Smooth muscle cell (in vitro differentiated cells): ENCODE measurements at regions not wholly inside any gene's neighbourhood (a gene's known extent, or its start where the extent isn't known, plus 50 kb on each side); places are given as distances from the start of the nearest gene placed in this dataset.

Experiments
- DNase-seq: peaks from one replicate; lab custom pipeline; 2025; ENCODE audit not compliant: unreplicated experiment; lab: John Stamatoyannopoulos, UW
- H2AFZ ChIP-seq: fragments of 200-600 bp; sonication (generic); 2 replicates; pipeline ENCODE4 v1.6.0; 2016; ENCODE audit warnings: antibody characterized with exemption, low read depth, mild to moderate bottlenecking
- H3F3A ChIP-seq: fragments of 200-600 bp; sonication (generic); 2 replicates; pipeline ENCODE4 v1.6.0; 2017; ENCODE audit warnings: antibody characterized with exemption, low read depth
- H3K27ac ChIP-seq: fragments of 200-600 bp; sonication (generic); 2 replicates; pipeline ENCODE4 v1.5.1; 2016; ENCODE audit warnings: low read depth, mild to moderate bottlenecking
- H3K27me3 ChIP-seq: fragments of 200-600 bp; sonication (generic); 2 replicates; pipeline ENCODE4 v1.6.1; 2016; ENCODE audit warnings: low read depth, mild to moderate bottlenecking
- H3K36me3 ChIP-seq: fragments of 200-600 bp; sonication (generic); 2 replicates; pipeline ENCODE4 v1.5.1; 2016; ENCODE audit warnings: low read depth
- H3K4me1 ChIP-seq: fragments of 200-600 bp; sonication (generic); 2 replicates; pipeline ENCODE4 v1.5.1; 2016; ENCODE audit warnings: low read depth
- H3K4me2 ChIP-seq: fragments of 200-600 bp; sonication (generic); 2 replicates; pipeline ENCODE4 v1.6.0; 2016; ENCODE audit warnings: mild to moderate bottlenecking
- H3K4me3 ChIP-seq: fragments of 200-600 bp; sonication (generic); 2 replicates; pipeline ENCODE4 v1.5.1; 2016; ENCODE audit warnings: mild to moderate bottlenecking
- H3K79me2 ChIP-seq: fragments of 200-600 bp; sonication (generic); 2 replicates; pipeline ENCODE4 v1.6.0; 2016; ENCODE audit warnings: low read depth, mild to moderate bottlenecking
- H3K9ac ChIP-seq: fragments of 200-600 bp; sonication (generic); 2 replicates; pipeline ENCODE4 v1.6.0; 2016; ENCODE audit warnings: low read depth
- H3K9me3 ChIP-seq: fragments of 200-600 bp; sonication (generic); replicated peaks from 2 replicates; pipeline ENCODE4 v1.5.1; 2016; ENCODE audit warnings: low read depth
- H4K20me1 ChIP-seq: fragments of 200-600 bp; sonication (generic); 2 replicates; pipeline ENCODE4 v1.6.0; 2016; ENCODE audit warnings: low read depth
- CTCF ChIP-seq: fragments of 200-600 bp; sonication (generic); IDR thresholded peaks from 2 replicates; pipeline ENCODE4 v1.5.1; 2017; ENCODE audit warnings: borderline replicate concordance, mild to moderate bottlenecking, antibody characterized with exemption; ENCODE audit not compliant: insufficient read depth, poor library complexity, severe bottlenecking
- WGBS: methylation state at CpG from one replicate; pipeline ENCODE4 v1.1.7; 2016; ENCODE audit warnings: low lambda C conversion rate; 5-methylcytosine and 5-hydroxymethylcytosine counted together

DNA sequence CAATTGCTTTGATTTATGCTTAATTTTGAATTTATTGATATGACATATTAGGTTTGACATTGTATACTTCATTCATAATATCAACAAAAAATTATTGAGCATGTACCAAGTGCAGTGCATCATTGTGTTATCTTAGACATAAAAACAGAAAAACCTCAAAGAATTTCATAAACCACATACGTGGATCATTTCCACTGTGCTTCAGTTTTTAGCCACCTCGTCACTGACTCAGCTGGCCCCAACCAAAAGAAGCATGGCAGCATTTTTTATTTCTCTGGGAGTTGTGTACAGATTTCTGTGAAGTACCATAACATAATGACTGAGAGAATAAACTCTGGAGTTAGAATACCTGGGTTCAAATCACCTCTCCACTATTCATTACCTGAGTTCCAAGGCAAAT is 95.6 kb upstream of the C1orf87 start:
- Histone ChIP-seq H3K9me3 (no peaks in the 10 kb centered on the region), H2AFZ (no peak overlapping the region), H4K20me1 (no peaks in the 10 kb centered on the region), H3K9ac (no peak overlapping the region), H3K4me1 (no peaks in the 10 kb centered on the region), H3K27ac (no peak overlapping the region), H3K27me3 (peaks cover 3% of the 10 kb centered on the region), H3K79me2 (no peaks in the 10 kb centered on the region), H3K4me3 (no peak overlapping the region), H3K4me2 (no peak overlapping the region), H3F3A (no peaks in the 10 kb centered on the region), H3K36me3 (no peaks in the 10 kb centered on the region)
- TF ChIP-seq CTCF, result no peak
- 49% methylated on average over 2 of the region's 2 CpGs for WGBS
- no peak for DNase-seq

- 75% methylated on average over 2 of the region's 2 CpGs for WGBS
- H3K4me2 ChIP-seq, result no peak overlapping the region
- no peak overlapping the region for H3K4me3 ChIP-seq
- no peak overlapping the region for H3K9ac ChIP-seq
- DNase-seq, result no peak
- H2AFZ ChIP-seq, result no peak overlapping the region
- H3K4me1 ChIP-seq, result no peaks in the 10 kb centered on the region
- H4K20me1 ChIP-seq, result no peaks in the 10 kb centered on the region
- no peaks in the 10 kb centered on the region for H3F3A ChIP-seq
- H3K36me3 ChIP-seq, result no peaks in the 10 kb centered on the region
- H3K9me3 ChIP-seq, result no peaks in the 10 kb centered on the region
- H3K27me3 ChIP-seq, result peaks cover 3% of the 10 kb centered on the region
- no peaks in the 10 kb centered on the region for H3K79me2 ChIP-seq
- TF ChIP-seq CTCF, result no peak
- no peak overlapping the region for H3K27ac ChIP-seq
These were observed 89.4 kb upstream of the C1orf87 start for GRCh38 chr1:60162936-60163335.

DNA sequence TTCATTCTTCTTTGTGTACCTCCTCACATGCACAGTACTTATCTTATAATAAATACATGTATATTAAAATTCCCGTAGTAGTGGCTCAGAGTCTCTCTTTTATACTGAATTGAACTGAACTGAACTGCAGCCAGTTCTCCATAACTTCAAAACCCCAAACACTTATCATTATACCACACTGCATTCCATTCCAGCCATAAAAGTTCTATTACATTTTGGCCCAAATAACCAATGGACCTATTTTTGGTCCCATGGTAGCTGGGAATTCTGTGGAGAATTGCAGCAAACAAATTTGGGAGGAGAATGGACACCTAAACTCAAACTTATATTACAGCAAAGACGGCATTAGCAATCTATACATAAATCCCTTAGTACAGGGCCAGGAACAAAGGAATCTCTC is 86.6 kb upstream of the C1orf87 start:
- no peak overlapping the region for H2AFZ ChIP-seq
- H3K4me2 ChIP-seq, result no peak overlapping the region
- H3F3A ChIP-seq, result no peaks in the 10 kb centered on the region
- TF ChIP-seq CTCF, result no peak
- H3K9me3 ChIP-seq, result no peaks in the 10 kb centered on the region
- H3K36me3 ChIP-seq, result no peaks in the 10 kb centered on the region
- no peak overlapping the region for H3K27ac ChIP-seq
- H3K4me3 ChIP-seq, result no peak overlapping the region
- WGBS, result 72% methylated on average over 2 of the region's 2 CpGs
- peaks cover 3% of the 10 kb centered on the region for H3K27me3 ChIP-seq
- H3K9ac ChIP-seq, result no peak overlapping the region
- no peaks in the 10 kb centered on the region for H3K4me1 ChIP-seq
- no peaks in the 10 kb centered on the region for H4K20me1 ChIP-seq
- no peaks in the 10 kb centered on the region for H3K79me2 ChIP-seq
- DNase-seq, result no peak

DNA sequence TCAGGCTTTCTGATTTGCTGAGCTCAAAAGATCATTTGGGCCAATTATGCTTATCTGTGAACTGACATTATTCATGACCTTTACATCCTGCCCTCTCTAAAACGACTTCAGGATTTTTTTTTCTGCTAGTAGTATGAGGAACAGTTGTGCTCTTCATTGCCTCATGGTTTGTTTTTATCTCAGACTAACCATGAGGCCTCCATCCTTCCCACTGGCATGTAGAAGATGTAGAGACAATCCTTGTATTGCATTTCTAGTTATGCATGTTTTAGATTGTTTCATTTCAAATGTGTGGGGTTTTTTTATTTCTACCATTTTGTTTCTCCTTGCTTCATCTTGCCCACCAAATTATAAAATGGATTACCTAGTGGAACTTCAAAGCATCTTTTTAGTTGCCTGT is 82.8 kb upstream of the C1orf87 start:
- TF ChIP-seq CTCF, result no peak
- Histone ChIP-seq H3K36me3 (no peaks in the 10 kb centered on the region), H3F3A (no peaks in the 10 kb centered on the region), H3K4me2 (no peak overlapping the region), H3K9me3 (no peaks in the 10 kb centered on the region), H3K27me3 (no peaks in the 10 kb centered on the region), H3K79me2 (no peaks in the 10 kb centered on the region), H2AFZ (no peak overlapping the region), H3K4me3 (no peak overlapping the region), H3K4me1 (no peaks in the 10 kb centered on the region), H4K20me1 (no peaks in the 10 kb centered on the region), H3K9ac (no peak overlapping the region), H3K27ac (no peak overlapping the region)
- WGBS, result 20% methylated on average over 1 of the region's 1 CpG
- no peak for DNase-seq
